ENCODE measurements at regions not wholly inside any gene's neighbourhood (a gene's known extent, or its start where the extent isn't known, plus 50 kb on each side); places are given as distances from the start of the nearest gene placed in this dataset.

DNA sequence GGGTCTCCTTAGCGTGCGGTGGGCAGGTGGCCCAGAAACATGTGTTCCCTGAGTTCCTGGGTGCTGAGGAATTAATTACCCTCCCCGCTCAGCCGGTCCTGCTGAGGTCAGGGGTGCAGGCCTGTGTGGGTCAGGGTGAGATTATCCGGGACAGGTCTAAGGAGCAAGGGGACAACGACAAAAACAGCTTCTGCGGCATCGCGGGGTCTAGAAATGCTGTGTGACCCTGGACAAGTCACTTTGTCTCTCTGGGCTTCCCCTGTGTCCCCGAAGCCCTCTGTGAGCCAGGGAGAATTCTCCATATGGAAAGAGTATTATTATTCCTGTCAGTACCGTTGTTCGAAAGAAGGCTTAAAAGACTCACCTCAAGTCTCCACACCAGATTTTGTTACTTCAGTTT is 186.1 kb downstream of the MN1 start:
- TF ChIP-seq, protein P1, sequence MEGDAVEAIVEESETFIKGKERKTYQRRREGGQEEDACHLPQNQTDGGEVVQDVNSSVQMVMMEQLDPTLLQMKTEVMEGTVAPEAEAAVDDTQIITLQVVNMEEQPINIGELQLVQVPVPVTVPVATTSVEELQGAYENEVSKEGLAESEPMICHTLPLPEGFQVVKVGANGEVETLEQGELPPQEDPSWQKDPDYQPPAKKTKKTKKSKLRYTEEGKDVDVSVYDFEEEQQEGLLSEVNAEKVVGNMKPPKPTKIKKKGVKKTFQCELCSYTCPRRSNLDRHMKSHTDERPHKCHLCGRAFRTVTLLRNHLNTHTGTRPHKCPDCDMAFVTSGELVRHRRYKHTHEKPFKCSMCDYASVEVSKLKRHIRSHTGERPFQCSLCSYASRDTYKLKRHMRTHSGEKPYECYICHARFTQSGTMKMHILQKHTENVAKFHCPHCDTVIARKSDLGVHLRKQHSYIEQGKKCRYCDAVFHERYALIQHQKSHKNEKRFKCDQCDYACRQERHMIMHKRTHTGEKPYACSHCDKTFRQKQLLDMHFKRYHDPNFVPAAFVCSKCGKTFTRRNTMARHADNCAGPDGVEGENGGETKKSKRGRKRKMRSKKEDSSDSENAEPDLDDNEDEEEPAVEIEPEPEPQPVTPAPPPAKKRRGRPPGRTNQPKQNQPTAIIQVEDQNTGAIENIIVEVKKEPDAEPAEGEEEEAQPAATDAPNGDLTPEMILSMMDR (IDR thresholded peaks at IDR 0.05) = no peak
- no peak for TF ChIP-seq POLR2A (IDR thresholded peaks at IDR 0.05)
